SK-N-SH (cell line): ENCODE measurements at regions not wholly inside any gene's neighbourhood (a gene's known extent, or its start where the extent isn't known, plus 50 kb on each side); places are given as distances from the start of the nearest gene placed in this dataset.

Source experiments
- CTCF ChIA-PET: fragments of 300-600, 350-600 bp; formaldehyde crosslinking; extraction: SDS; loops from one replicate; lab custom pipeline; 2021; lab: Yijun Ruan, JAX
- POLR2A ChIA-PET: fragments of 350-600 bp; sonication (Branson Sonifier 250); formaldehyde crosslinking; extraction: SDS; loops from one replicate; lab custom pipeline; 2020; ENCODE audit warnings: antibody characterized with exemption, inconsistent platforms; lab: Yijun Ruan, JAX
- DNase-seq: peaks from one replicate; pipeline ENCODE4 v3.0.0; 2012
- H2AFZ ChIP-seq: fragments of 200-600 bp; sonication (generic); 2 replicates; pipeline ENCODE4 v1.8.1; 2016; ENCODE audit warnings: antibody characterized with exemption, mild to moderate bottlenecking, low read depth
- H3F3A ChIP-seq: fragments of 200-600 bp; sonication (generic); replicated peaks from 2 replicates; pipeline ENCODE3; 2016; ENCODE audit warnings: antibody characterized with exemption, mild to moderate bottlenecking; ENCODE audit not compliant: insufficient read depth
- H3K27ac ChIP-seq, 2 experiments: fragments of 200-500 bp in 1 of 2; fragments of 200-600 bp in 1 of 2; sonication (Bioruptor generic) in 1 of 2; sonication (generic), shearing (Covaris generic) in 1 of 2; 2 replicates each; pipeline versions ENCODE4 v1.5.1 to v1.6.1; 2014 to 2016; ENCODE audit warnings: low read depth in 2 of 2, inconsistent platforms in 1 of 2, low read length in 1 of 2, mild to moderate bottlenecking in 1 of 2, mixed read lengths in 1 of 2
- H3K27me3 ChIP-seq: fragments of 200-600 bp; sonication (generic), shearing (Covaris generic); 2 replicates; pipeline ENCODE4 v1.6.1; 2016; ENCODE audit warnings: mixed run types; ENCODE audit not compliant: insufficient read depth
- H3K36me3 ChIP-seq, 2 experiments: fragments of 200-500 bp in 1 of 2; fragments of 200-600 bp in 1 of 2; sonication (Bioruptor generic) in 1 of 2; sonication (generic) in 1 of 2; replicated peaks in 1 of 2; 2 replicates each; pipeline versions ENCODE3 to v1.5.1; 2014 to 2016; ENCODE audit warnings: low read length in 1 of 2, mild to moderate bottlenecking in 1 of 2; ENCODE audit not compliant: insufficient read depth in 2 of 2, control insufficient read depth in 1 of 2
- H3K4me1 ChIP-seq, 2 experiments: fragments of 200-500 bp in 1 of 2; fragments of 200-600 bp in 1 of 2; sonication (Bioruptor generic) in 1 of 2; sonication (generic), shearing (Covaris generic) in 1 of 2; 2 replicates each; pipeline versions ENCODE4 v1.5.1 to v1.6.1; 2014 to 2016; ENCODE audit warnings: low read depth in 1 of 2, low read length in 1 of 2, mixed run types in 1 of 2; ENCODE audit not compliant: insufficient read depth in 2 of 2, control insufficient read depth in 1 of 2
- H3K4me2 ChIP-seq: fragments of 200-600 bp; sonication (generic), shearing (Covaris generic); 2 replicates; pipeline ENCODE4 v1.6.1; 2017; ENCODE audit warnings: mixed run types
- H3K4me3 ChIP-seq, 2 experiments: fragments of 200-500 bp in 1 of 2; fragments of 200-600 bp in 1 of 2; sonication (Bioruptor generic) in 1 of 2; sonication (generic), shearing (Covaris generic) in 1 of 2; 2 replicates each; pipeline versions ENCODE4 v1.5.1 to v1.8.1; 2014 to 2016; ENCODE audit warnings: low read depth in 2 of 2, inconsistent platforms in 1 of 2, low read length in 1 of 2, mild to moderate bottlenecking in 1 of 2, mixed read lengths in 1 of 2, moderate library complexity in 1 of 2
- H3K79me2 ChIP-seq: fragments of 200-600 bp; sonication (generic); 2 replicates; pipeline ENCODE4 v1.8.1; 2017; ENCODE audit warnings: mild to moderate bottlenecking; ENCODE audit not compliant: insufficient read depth
- H3K9ac ChIP-seq: fragments of 200-600 bp; sonication (generic); 2 replicates; pipeline ENCODE4 v1.6.1; 2017; ENCODE audit warnings: mixed run types
- H3K9me2 ChIP-seq: fragments of 200-600 bp; sonication (generic); 2 replicates; pipeline ENCODE4 v1.6.1; 2017; ENCODE audit warnings: mixed run types
- H3K9me3 ChIP-seq: fragments of 200-600 bp; sonication (generic); 2 replicates; pipeline ENCODE4 v1.6.1; 2017; ENCODE audit warnings: mixed run types, mild to moderate bottlenecking, moderate library complexity
- H4K20me1 ChIP-seq: fragments of 200-600 bp; sonication (generic); 2 replicates; pipeline ENCODE4 v1.6.1; 2017; ENCODE audit warnings: mild to moderate bottlenecking, mixed run types; ENCODE audit not compliant: insufficient read depth
- ELF1 ChIP-seq: IDR thresholded peaks from 2 replicates; pipeline ENCODE4 v1.4.0; 2012
- EZH2phosphoT487 ChIP-seq: fragments of 200-600 bp; sonication (generic); IDR thresholded peaks from 2 replicates; pipeline ENCODE4 v1.6.1; 2017; ENCODE audit warnings: low read depth, mixed run types, mild to moderate bottlenecking, antibody characterized with exemption, moderate library complexity, borderline replicate concordance
- FOXJ3 ChIP-seq: sonication (generic); formaldehyde crosslinking; IDR thresholded peaks from 2 replicates; pipeline ENCODE4 v1.5.1; 2020; ENCODE audit warnings: mild to moderate bottlenecking, missing genetic modification reagents
- GATA2 ChIP-seq: sonication (generic); formaldehyde crosslinking; IDR thresholded peaks from 2 replicates; pipeline ENCODE4 v1.5.0; 2020; ENCODE audit warnings: mild to moderate bottlenecking, missing genetic modification reagents
- MEF2A ChIP-seq: IDR thresholded peaks from 2 replicates; pipeline ENCODE4 v1.4.0; 2012; ENCODE audit warnings: low read depth, borderline replicate concordance
- MXI1 ChIP-seq: IDR thresholded peaks from 2 replicates; pipeline ENCODE4 v1.6.1; 2012; ENCODE audit warnings: mild to moderate bottlenecking, low read depth, low read length, improper control_type of control experiment
- NFIC ChIP-seq: IDR thresholded peaks from 2 replicates; pipeline ENCODE4 v1.4.0; 2012; ENCODE audit warnings: borderline replicate concordance
- RCOR1 ChIP-seq: fragments of 150-350 bp; IDR thresholded peaks from 2 replicates; pipeline ENCODE4 v1.6.1; 2017; ENCODE audit warnings: antibody characterized with exemption, low read length
- SIN3A ChIP-seq: IDR thresholded peaks from 2 replicates; pipeline ENCODE4 v1.6.1; 2012; ENCODE audit warnings: low read depth, mild to moderate bottlenecking, low read length, moderate library complexity, borderline replicate concordance
- SMC3 ChIP-seq: IDR thresholded peaks from 2 replicates; pipeline ENCODE4 v1.6.1; 2012; ENCODE audit warnings: low read depth, low read length, improper control_type of control experiment
- TAF1 ChIP-seq: IDR thresholded peaks from 2 replicates; pipeline ENCODE4 v1.6.1; 2012; ENCODE audit warnings: low read depth, mild to moderate bottlenecking, low read length, moderate library complexity, borderline replicate concordance
- TEAD4 ChIP-seq: IDR thresholded peaks from 2 replicates; pipeline ENCODE4 v1.4.0; 2012; ENCODE audit warnings: mild to moderate bottlenecking, borderline replicate concordance; ENCODE audit not compliant: insufficient read depth
- USF1 ChIP-seq: IDR thresholded peaks from 2 replicates; pipeline ENCODE4 v1.4.0; 2012; ENCODE audit warnings: low read depth, borderline replicate concordance
- ZBTB33 ChIP-seq: IDR thresholded peaks from 2 replicates; pipeline ENCODE4 v1.4.0; 2012; ENCODE audit warnings: low read depth, borderline replicate concordance
- WGBS: methylation state at CpG from one replicate; pipeline ENCODE4 v1.1.6; 2017; ENCODE audit warnings: low lambda C conversion rate; 5-methylcytosine and 5-hydroxymethylcytosine counted together

DNA sequence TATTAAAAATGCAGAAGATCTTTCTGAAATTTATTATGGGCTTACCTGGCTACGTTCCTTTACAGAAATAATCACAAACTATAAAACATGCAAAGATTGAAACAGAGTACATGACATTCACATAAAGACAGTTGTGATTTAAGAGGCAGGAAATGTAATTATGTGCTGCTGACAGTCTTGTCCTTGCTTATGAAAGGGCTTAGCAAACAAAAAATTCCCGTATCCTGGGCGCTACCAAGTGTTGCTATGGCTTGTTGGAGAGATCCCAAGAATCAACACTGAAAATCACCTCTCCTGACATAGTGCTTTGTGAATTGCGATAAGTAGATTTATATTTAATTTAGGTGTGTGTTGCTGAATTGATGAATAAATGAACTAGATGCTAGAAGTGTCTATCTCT lies 352.5 kb upstream of the C9orf72 start:
- 65% methylated on average over 4 of the region's 4 CpGs for WGBS
- no peak overlapping the region for H3K4me2 ChIP-seq
- H3K9me3 ChIP-seq = no peaks in the 10 kb centered on the region
- ChIA-PET CTCF (no interaction called here), POLR2A (no interaction called here)
- no peaks in the 10 kb centered on the region for H3K9me2 ChIP-seq
- no peaks in the 10 kb centered on the region for H3K27me3 ChIP-seq
- no peaks in the 10 kb centered on the region for H3K36me3 ChIP-seq
- H3F3A ChIP-seq = no peaks in the 10 kb centered on the region
- no peak for DNase-seq
- no peaks in the 10 kb centered on the region for H3K79me2 ChIP-seq
- no peaks in the 10 kb centered on the region for H4K20me1 ChIP-seq
- no peak overlapping the region for H3K9ac ChIP-seq
- peaks cover 0 to 9% of the 10 kb centered on the region in 2 experiments; a peak in 2 of 4 replicates for H3K4me1 ChIP-seq
- no peak overlapping the region for H2AFZ ChIP-seq
- TF ChIP-seq RCOR1 (no peak), SIN3A (no peak), TAF1 (no peak), MEF2A (no peak), ZBTB33 (no peak), USF1 (no peak)
- H3K27ac ChIP-seq = no peak overlapping the region
- H3K4me3 ChIP-seq = no peak overlapping the region

DNA sequence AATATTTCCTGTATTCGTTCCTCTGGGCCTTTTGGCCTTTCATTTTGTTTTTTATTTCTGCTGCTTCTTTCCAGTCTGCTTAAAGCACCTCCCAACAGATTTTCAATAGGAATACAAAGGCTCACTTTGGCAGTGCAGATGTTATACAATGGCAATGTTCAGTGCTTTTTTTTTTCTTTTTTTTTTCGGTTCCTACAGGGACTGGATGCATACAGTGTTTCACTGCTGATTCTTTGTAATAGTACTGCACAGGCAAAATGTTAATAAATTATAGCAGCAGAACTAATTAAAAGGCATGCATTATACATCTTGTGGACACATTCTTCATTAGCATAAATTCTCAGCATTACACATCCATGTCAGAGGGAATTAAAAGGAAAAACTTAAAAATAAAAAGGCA lies 356.6 kb upstream of the C9orf72 start:
- Histone ChIP-seq H3F3A (no peaks in the 10 kb centered on the region), H3K4me3 (no peak overlapping the region), H3K27me3 (no peaks in the 10 kb centered on the region), H3K9me2 (no peaks in the 10 kb centered on the region), H3K27ac (no peak overlapping the region), H3K36me3 (no peaks in the 10 kb centered on the region), H2AFZ (no peak overlapping the region), H3K79me2 (no peaks in the 10 kb centered on the region), H3K4me2 (no peak overlapping the region), H3K9ac (no peak overlapping the region), H3K9me3 (no peaks in the 10 kb centered on the region), H3K4me1 (peaks cover 3 to 9% of the 10 kb centered on the region in 2 experiments; a peak in 3 of 4 replicates), H4K20me1 (no peaks in the 10 kb centered on the region)
- POLR2A ChIA-PET = no interaction called here
- WGBS = 40% methylated on average over 2 of the region's 2 CpGs
- TF ChIP-seq RCOR1 (no peak), SMC3 (no peak), TEAD4 (no peak), ELF1 (no peak), NFIC (no peak), GATA2 (CRISPR knock-in tag) (no peak), ZBTB33 (no peak), FOXJ3 (CRISPR knock-in tag) (no peak), MXI1 (no peak), EZH2phosphoT487 (no peak)
- CTCF ChIA-PET = no interaction called here
- DNase-seq = no peak
